NCI-H2196 treated with DMSO at 0.1 percent for 48 hours (cell line): ENCODE measurements at regions not wholly inside any gene's neighbourhood (a gene's known extent, or its start where the extent isn't known, plus 50 kb on each side); places are given as distances from the start of the nearest gene placed in this dataset.
A peak's percentile ranks its signal among the peaks of the same experiment; 100 is the strongest.

Experiments
- DNase-seq: peaks from one replicate; lab custom pipeline; 2025; ENCODE audit not compliant: unreplicated experiment; lab: John Stamatoyannopoulos, UW

- no peak for DNase-seq
Observed at GRCh38 chr2:133837441-133838094, 269.3 kb upstream of the NCKAP5 start.

GRCh38 chr2:133838642-133839365 is 270.5 kb upstream of the NCKAP5 start:
- no peak for DNase-seq

GRCh38 chr2:133839677-133840076 is 271.4 kb upstream of the NCKAP5 start:
- DNase-seq: no peak

- no peak for DNase-seq
Observed at GRCh38 chr2:133840761-133841160, 272.5 kb upstream of the NCKAP5 start.

- no peak for DNase-seq
Observed at GRCh38 chr2:133841900-133842299, 273.6 kb upstream of the NCKAP5 start.

GRCh38 chr2:133842446-133842845 is 274.2 kb upstream of the NCKAP5 start:
- DNase-seq: no peak

- DNase-seq: no peak
Observed at GRCh38 chr2:133843091-133843490, 274.8 kb upstream of the NCKAP5 start.

- DNase-seq: no peak
Observed at GRCh38 chr2:133843551-133843950, 275.3 kb upstream of the NCKAP5 start.

GRCh38 chr2:133844214-133844892 is 276.1 kb upstream of the NCKAP5 start:
- peak; percentile 61 for DNase-seq

GRCh38 chr2:133846476-133846875 is 278.2 kb upstream of the NCKAP5 start:
- no peak for DNase-seq

GRCh38 chr2:133847591-133847990 is 279.3 kb upstream of the NCKAP5 start:
- no peak for DNase-seq

- no peak for DNase-seq
Observed at GRCh38 chr2:133848111-133848649, 279.9 kb upstream of the NCKAP5 start.

GRCh38 chr2:133849341-133849740 is 281.1 kb upstream of the NCKAP5 start:
- DNase-seq: no peak

GRCh38 chr2:133854603-133855200 is 286.4 kb upstream of the NCKAP5 start:
- DNase-seq: no peak

- no peak for DNase-seq
Observed at GRCh38 chr2:133855526-133855925, 287.3 kb upstream of the NCKAP5 start.

GRCh38 chr2:133856678-133857077 is 288.4 kb upstream of the NCKAP5 start:
- DNase-seq: no peak

- no peak for DNase-seq
Observed at GRCh38 chr2:133859578-133859977, 291.3 kb upstream of the NCKAP5 start.

GRCh38 chr2:133862400-133862977 is 294.2 kb upstream of the NCKAP5 start:
- no peak for DNase-seq

- no peak for DNase-seq
Observed at GRCh38 chr2:133863106-133863800, 295.0 kb upstream of the NCKAP5 start.

GRCh38 chr2:133865141-133865540 is 296.9 kb upstream of the NCKAP5 start:
- DNase-seq: no peak

- no peak for DNase-seq
Observed at GRCh38 chr2:133867166-133867565, 298.9 kb upstream of the NCKAP5 start.
